COLO829 (cell line): ENCODE measurements at regions not wholly inside any gene's neighbourhood (a gene's known extent, or its start where the extent isn't known, plus 50 kb on each side); places are given as distances from the start of the nearest gene placed in this dataset.

Experiments
- DNase-seq: peaks from one replicate; pipeline ENCODE4 v3.0.0; 2012; ENCODE audit warnings: low spot score

DNA sequence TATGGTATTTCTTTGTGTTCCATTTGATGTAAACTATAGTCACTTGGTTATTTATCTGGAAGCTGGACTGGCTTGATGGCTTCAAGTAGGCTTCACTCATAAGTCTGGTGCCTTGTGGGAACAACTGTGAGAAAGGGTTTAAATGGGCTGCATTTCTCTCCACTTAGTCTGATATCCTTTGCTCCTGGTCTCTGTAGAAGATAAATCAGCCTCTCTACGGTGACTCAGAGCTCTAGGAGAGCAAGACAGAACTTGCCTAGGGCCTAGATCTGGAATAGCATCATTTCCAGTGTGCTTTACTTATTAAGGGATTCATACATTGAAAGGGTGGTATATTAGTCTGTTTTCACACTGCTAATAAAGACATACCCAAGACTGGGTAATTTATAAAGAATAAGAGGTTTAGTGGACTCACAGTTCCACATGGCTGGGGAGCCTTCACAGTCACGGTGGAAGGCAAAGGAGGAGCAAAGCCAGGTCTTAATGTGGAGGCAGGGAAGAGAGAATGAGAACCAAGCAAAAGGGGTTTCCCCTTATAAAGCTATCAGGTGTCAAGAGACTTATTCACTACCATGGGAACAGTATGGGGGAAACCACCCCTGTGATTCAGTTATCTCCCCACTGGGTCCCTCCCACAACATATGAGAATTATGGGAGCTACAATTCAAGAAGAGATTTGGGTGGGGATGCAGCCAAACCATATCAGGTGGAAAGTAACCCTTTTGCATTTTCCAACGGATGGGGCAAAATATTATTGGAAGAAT, 1746.4 kb upstream of the PCDH7 start:
- DNase-seq, result no peak

DNA sequence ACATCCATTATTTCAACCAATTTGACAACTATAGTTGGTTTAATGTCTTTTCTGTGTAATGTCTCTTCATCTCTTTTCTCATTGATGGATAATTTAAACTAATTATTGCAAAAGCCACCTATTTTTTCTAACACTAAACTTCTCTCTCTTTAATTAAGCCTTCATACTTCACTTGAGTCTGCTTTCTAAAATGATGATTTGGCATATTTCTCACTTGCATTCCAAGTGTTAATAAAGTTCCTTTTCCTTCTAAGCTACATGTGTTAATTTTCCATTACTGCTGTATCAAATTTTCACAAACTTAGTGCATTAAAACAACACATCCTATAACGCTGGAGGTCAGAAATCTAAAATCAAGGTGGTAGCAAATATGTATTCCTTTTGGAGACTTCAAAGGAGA, 1743.8 kb upstream of the PCDH7 start:
- no peak for DNase-seq

DNA sequence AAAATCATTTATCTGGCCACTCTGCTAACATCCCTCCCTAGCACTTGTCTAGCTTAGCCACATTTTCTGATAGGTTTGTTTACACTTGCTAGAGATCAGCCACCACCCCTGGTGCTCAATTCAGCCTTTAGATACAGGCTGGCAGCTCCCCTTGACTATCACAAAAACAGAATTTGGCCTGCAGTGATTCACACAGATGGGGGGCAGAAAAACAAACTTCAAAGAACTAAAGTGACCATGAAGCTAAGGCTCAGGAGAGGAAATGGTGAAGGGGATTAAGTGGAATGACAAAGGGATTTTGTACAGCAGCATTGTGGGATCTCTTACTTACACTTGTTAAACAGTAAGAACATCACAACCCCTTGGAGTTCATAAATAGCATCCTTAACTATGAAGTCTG, 1718.0 kb upstream of the PCDH7 start:
- DNase-seq, result no peak

DNA sequence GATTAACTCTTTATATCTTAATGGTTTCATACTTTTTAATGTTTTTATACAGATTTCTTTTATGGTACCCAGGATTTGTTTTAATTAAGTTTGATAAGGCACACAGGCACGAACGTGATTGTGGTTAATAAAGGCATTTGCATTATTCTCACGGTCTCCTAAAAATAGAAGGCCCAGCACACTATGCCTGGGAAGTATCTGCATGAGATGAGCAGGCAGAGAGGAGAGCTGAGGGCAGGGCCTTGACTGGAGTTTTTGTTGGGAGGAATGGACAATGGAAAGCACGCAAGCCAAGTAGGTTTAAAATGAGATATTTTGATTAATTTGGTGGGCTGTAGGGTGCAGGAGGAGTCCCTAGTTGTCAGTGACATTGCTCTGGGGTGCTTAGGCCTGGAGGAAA, 1714.3 kb upstream of the PCDH7 start:
- DNase-seq, result no peak

DNA sequence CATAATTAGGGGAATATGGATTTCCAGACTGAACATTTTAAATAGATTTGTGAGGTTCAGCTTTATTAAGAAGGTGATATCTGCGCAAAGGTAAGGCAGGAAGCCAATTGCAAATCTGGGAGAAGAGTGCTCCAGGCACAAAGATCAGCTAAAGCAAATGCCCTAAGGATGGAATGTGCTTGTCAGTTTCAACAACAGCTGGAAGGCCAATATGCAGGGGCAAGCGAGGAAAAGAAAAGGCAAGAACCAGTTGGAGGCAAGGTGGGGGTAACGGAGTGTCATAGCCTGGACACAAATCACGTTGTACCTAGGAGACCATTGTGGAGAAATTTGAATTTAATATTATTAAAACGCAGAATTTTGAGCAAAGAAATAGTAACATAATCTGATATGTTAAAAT, 1710.3 kb upstream of the PCDH7 start:
- no peak for DNase-seq

DNA sequence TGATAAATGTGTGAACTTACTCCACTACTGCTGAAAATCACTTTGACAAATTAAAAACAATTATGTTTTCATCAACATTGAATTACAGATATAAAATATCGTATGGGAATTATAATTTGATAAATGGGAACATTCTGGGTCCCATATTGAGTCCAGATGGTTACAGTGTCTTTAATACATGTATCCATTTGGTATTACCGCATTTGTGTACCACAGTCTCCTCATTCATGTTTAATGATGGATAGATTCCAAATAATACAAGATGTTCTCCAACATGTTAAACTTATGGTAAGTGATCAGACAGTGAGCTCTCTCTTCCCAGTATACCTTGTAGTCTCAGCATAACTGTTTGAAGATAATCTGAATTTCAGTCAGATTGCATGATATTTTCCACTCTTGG, 1706.8 kb upstream of the PCDH7 start:
- DNase-seq, result no peak

DNA sequence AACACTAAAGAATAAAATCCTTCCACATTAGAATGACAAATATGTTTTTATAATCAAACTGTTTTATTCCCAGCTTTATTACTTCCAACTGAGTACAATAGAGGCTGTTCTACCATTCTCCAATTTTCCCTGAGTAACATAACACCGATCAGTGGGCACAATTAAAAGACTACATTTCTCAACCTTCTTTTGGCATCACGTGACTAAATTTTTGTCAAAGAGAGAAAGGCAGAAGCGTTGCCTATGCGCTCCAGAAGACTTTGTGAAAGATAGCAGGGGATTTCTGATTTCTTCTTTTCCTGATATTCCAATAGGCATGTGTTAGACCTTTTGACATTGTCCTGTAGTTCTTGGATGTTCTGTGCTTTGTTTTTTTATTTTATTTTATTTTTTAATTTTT, 1705.6 kb upstream of the PCDH7 start:
- DNase-seq, result no peak

DNA sequence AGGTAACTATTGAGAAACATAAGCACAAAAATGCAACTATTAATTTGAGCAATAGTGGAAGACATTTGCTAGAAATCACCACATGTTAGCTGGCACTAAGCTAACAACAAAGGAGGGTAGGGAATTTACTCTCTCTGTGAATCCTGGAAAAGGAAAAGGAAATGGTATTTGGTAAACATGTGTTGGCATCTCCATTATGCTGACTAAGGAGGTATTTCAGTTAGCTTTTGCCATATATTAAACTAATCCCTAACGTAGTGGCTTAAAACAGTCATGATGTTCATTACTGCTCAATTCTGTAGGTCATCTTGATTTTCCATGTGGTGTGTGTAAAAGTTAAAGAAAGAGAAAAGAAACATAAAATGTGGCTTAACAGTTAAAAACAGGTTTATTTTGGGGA, 1686.5 kb upstream of the PCDH7 start:
- no peak for DNase-seq

DNA sequence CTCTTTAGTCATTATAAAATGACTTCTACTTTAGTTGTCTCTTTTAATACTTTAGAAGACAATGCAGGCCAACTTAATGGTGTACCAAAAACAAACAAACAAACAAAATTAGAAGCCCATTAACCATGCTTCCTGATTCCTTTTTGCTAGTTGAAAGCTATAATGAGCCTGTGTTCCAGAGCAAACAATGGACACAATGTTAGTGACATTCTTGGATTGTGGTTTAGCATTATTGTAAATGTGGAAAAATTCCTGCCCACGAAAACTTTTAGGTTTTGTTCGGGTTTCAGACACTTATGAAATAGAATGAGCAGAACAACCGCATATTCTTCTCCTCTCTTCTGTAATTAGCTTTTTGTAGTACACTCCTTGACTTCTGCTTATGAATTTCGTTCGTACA, 1682.7 kb upstream of the PCDH7 start:
- no peak for DNase-seq

DNA sequence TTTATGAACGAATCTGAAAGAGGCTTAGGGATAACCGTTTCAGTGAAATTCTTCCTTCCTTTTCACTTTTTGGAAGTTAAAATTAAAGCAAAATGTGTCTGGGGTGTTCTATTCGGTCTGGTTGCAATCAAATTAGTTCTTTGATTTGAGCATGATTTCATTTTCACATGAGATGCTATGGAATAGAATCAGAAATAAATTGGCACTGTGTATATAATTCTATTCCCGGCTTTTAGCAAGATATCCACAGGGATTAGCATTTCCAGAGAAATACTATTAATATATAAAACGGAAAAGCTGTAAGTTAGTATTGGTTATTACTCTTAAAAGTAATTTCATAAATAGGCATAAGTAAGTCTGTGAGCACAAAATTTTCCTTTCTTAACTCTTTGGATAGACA, 1676.8 kb upstream of the PCDH7 start:
- no peak for DNase-seq

DNA sequence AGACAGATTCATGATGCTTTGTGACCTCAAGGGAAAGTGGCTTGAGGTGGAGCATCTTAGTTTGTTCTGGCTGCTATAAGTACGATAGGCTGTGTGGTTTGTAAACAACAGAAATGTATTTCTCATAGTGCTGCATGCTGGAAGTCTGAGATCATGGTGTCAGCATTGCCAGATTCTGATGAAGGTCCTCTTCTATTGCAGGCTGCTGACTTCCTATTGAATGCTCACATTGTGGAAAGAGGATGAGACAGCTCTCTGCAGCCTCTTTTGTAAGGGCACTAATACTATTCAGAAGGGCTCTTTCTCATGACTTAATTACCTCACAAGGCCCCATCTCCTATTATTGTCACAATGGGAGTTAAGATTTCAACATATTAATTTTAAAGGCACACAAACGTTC, 1674.0 kb upstream of the PCDH7 start:
- no peak for DNase-seq

DNA sequence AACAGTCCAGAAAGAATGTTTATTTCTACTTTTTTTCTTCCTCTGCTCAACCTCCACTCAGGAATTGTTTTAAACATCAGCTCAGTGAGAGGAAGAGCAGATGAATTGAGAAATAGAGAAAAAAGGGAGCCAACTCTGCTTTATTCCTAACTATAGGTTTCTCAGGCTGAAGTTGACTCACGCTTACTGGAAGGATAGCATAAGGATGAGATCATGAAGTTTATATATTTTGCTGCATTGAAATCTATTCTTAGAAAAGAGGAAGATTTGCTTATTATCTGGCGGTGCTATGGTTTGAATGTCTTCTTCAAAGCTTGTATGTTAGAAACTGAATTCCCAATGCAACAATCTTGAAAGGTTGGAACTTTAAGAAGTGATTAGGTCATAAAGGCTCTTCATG, 1673.4 kb upstream of the PCDH7 start:
- no peak for DNase-seq

DNA sequence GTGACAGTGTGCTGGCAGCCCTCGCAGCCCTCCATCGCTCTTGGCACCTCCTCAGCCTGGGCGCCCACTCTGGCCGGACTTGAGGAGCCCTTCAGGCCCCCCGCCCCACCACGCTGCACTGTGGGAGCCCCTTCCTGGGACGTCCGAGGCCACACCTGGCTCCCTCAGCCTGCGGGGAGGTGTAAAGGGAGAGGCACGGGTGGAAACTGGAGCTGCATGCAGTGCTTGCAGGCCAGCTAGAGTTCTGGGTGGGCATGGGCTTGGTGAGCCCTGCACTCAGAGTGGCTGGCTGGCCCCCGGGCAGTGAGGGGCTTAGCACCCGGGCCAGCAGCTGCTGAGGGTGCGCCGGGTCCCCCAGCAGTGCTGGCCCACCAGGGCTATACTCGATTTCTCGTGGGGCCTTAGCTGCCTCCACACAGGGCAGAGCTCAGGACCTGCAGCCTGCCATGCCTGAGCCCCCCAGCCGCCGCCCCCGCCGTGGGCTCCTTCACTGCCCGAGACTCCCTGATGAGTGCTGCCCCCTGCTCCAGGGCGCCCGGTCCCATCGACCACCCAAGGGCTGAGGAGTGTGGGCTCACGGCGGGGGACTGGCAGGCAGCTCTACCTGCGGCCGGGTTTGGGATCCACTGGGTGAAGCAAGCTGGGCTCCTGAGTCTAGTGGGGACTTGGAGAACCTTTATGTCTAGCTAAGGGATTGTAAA, 1672.7 kb upstream of the PCDH7 start:
- no peak for DNase-seq

DNA sequence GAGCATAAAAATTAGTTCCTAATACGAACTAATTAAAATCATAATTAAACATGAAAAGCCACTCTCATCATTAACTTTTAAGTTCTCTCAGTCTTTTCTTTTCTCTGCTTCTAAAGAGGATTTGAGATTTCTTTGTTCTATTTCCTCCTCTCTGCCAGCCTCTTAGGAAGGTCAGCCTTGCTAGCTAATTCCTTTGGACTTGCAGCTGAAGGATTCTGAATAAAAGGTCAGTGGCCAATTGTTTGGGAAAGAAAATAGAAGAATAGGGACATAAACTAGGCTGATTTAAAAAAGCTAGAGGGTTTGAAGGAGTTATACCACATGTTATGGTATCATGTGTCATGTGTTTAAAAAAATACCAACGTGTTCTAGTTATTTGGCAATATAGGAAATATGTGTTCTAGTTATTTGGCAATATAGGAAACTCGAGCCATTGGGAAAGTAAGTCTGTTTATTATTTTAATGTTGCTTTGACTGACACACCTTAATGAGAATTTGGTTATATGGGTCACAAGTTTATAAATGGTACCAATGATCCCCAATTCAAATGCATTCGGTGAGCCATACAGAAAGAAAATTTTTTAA, 1668.7 kb upstream of the PCDH7 start:
- no peak for DNase-seq

DNA sequence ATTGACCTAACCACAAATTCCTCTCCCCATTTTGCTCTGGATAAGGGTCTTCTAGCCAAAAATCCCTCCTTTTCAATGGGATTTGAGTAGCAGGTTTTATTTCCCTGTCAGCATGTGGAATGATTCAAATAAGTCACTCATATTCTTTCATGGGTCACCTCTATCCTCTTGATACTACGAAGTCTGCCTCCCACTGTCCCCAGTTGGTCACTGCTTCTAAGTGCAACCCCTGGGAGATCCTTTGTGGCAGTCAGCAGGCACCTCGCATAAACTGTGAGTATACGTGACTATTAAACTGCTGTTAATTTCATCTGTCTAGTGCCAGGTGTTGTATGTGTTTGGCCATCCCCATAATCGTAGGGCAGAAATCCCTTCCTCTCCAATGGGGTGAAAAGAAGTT, 1667.9 kb upstream of the PCDH7 start:
- DNase-seq, result no peak

DNA sequence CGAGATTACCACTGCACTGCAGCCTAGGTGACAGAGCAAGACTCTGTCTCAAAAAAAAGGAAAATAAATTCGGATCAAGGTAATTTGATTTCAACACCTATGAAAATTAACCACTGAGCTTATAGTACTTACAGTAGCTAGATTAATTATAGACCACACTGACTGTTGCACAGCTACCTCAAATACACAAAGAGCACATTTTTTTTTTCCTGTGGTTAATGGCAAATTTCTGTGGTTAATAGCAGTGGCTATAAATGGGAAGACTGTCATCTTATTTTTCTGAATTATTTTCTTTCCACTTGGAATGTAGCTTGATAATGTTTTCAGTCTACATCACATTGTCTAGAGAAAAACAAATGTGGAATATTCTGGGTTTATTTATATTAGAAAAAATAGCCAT, 1661.6 kb upstream of the PCDH7 start:
- no peak for DNase-seq

DNA sequence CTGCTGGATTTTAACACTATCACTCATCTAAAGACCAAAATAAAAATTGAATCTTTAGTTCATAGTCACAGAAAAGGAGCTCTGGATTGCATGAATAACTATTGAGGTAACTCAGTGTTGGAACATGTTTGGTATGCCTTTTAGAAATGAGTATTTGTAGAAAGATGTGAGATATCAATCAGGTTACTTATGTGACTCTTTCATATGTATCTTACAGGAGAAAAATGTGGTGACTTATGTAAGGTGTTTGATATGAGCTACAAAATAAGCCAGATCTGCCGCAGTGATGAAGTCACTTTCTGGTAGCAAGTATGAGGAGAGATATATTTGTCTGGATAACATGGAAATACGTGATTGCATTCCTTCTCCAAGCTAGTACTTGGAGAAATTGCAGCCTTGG, 1653.3 kb upstream of the PCDH7 start:
- DNase-seq, result no peak

DNA sequence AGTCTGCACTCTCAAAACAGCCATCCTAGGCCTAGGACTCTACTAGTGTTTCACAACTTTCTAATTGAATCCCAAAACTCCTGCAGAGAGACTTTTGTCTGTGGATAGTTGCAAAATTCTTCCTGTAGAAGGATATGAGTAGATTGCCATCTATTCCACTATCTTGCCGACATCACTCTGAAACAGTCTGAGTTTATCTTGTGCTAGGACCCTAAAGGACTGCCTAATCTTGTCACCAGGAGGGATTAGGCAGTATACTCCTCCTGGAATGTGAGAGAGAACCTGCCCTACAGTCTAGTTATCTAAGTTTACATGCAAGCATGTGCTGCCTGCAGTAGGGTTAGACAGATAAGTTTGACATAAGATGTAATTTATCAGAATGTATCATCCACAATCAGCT, 1646.6 kb upstream of the PCDH7 start:
- DNase-seq, result no peak

DNA sequence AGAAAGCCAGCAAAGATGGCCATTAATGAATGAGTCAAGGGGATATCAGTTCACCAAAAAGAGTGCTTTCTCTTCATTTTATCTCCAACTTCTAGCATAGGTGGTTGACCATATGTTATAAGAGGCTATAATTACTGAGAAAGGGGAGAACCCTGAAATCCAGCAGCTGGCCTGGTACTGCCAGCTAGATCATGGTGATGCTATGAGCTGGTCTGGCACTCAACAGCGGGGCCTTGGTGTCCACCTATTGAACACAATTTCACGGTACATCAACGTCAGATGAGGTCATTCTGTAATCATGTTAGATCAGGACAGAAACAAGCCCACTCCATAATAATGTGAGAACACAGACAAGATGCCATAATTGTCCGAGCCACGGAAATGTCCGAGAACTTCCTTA, 1644.8 kb upstream of the PCDH7 start:
- no peak for DNase-seq

DNA sequence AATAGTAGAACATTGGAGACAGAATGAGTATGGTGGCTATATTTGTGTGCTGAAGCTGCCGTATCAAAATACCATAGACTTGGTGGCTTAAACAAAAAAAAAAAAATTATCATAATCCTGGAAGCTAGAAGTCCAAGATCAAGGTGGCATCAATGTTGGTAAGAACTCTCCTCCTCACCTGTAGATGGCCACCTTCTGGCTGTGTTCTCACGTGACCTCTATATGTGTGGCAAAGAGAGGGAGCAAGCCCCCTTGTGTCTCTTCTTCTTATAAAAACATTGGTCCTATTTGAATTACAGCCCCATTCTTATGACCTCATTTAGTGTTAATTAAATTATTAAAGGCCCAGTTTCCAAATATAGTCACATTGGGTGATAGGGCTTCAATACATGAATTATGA, 1640.9 kb upstream of the PCDH7 start:
- DNase-seq, result no peak

DNA sequence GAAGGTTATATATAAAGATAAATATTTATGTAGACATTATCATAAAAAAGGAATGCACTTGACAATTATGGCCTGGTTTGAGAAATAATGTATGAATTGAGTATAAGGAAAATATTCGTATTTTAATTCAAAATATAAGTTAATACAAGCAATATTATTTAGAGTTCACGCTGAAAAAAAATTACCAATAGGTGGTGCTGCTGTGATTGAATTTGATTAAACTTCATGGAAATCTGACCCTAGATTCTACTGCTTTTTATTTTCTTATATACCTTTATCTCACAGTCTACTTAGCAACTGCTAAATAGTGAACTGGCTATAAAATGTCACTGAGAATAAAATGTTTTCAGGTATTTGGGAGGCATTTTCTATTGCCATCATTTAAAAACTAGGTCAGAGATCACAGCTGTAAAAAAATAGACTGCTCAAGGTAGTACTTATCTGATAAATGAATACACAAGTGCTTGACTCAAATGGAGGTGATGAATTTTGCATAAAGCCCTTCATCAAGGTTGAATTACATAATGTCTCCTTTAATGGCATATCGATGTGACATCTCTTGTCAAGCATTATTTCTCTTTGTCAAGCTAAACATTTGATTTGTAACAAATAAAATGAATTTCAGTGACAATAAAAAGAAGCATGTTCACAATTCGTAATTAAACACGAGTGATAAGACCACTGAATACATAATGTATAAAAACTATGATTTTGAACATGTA, 1638.8 kb upstream of the PCDH7 start:
- DNase-seq, result no peak

DNA sequence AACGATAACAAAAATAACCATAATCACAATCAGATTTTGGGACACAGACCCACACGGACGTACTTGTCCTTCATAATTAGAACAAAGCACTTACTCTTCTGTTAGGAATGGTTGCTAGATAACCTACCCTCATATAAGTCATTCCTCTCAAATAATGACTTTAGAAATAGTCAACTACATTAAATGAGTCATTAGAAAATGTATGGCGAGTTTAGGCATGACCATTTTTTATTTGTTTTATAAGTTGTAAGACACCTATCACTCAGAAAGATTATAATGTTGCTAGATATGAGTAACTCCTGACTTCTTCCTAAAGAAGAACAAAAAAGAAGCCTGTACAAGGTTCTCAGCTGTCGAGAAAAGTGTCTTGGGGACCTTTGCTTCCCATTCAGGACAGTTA, 1637.5 kb upstream of the PCDH7 start:
- no peak for DNase-seq

DNA sequence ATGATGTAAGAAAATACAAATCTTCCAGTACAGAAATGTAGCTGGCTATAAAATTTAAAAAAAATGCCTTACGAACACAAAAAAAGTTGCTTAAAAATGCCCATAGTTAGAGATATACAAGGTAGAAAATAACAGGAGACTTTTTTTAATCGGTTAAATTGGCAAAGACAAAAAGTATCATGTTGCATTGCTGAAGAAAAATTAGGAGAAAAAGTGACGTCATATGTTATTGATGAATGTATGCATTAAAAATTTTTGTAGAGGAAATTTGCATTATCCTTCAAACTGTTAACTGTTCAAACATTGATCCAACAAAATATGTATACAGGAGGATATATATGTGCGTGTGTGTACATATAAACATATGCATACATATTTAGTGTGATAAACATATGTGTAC, 1634.4 kb upstream of the PCDH7 start:
- DNase-seq, result no peak
